Adrenal gland (tissue), 9 donors: ENCODE measurements at regions not wholly inside any gene's neighbourhood (a gene's known extent, or its start where the extent isn't known, plus 50 kb on each side); places are given as distances from the start of the nearest gene placed in this dataset.

Experiments used
- DNase-seq, 7 donors: peaks; one replicate each; pipeline ENCODE4 v3.0.0-alpha.2; 2019 to 2020
- H3K27ac ChIP-seq, 5 donors: fragments of 200-600 bp; sonication (generic) in 4 of 5; 1 replicate in 3 of 5; 2 replicates in 2 of 5; pipeline versions ENCODE4 v1.5.1 to v1.8.0; 2016 to 2020; ENCODE audit warnings: mild to moderate bottlenecking in 1 of 5
- H3K27me3 ChIP-seq: fragments of 200-600 bp; 2 replicates; pipeline ENCODE4 v1.8.0; 2021
- H3K36me3 ChIP-seq, 2 donors: fragments of 200-600 bp; replicated peaks in 1 of 2; 1 replicate in 1 of 2; 2 replicates in 1 of 2; pipeline versions ENCODE4 v1.5.1 to v1.8.0; 2018 to 2022
- H3K4me1 ChIP-seq, 2 donors: fragments of 200-600 bp; replicated peaks in 1 of 2; 1 replicate in 1 of 2; 2 replicates in 1 of 2; pipeline versions ENCODE4 v1.5.1 to v1.8.0; 2018 to 2021
- H3K4me3 ChIP-seq, 4 donors: fragments of 200-600 bp; sonication (generic) in 3 of 4; one replicate each; pipeline ENCODE4 v1.5.1; 2016 to 2018
- H3K9me3 ChIP-seq, 3 donors: fragments of 200-600 bp; sonication (generic) in 1 of 3; replicated peaks in 1 of 3; 1 replicate in 2 of 3; 2 replicates in 1 of 3; pipeline versions ENCODE4 v1.5.1 to v1.8.0; 2016 to 2021
- POLR2A ChIP-seq, 2 donors: fragments of 450-650 bp; IDR thresholded peaks; one replicate each; pipeline ENCODE4 v1.6.1; 2017; ENCODE audit warnings: antibody characterized with exemption in 2 of 2, mild to moderate bottlenecking in 2 of 2, moderate library complexity in 1 of 2
- WGBS, 4 donors: extraction: QIAGEN DNeasy Blood & Tissue Kit in 2 of 4; methylation state at CpG; one replicate each; pipeline versions ENCODE4 v1.1.5 to v1.1.7; 2013 to 2017; 5-methylcytosine and 5-hydroxymethylcytosine counted together
- intact Hi-C, 2 donors: fragments of 100-400 bp; cut with DNase I; formaldehyde crosslinking; loops; one replicate each; pipeline versions ENCODE4 v1.14.1 to v1.15.0; 2022 to 2023
- TF ChIP-seq, protein P1 (sequence below), 6 experiments: fragments of 450-650 bp in 4 of 6; fragments of 200-600 bp in 2 of 6; sonication (generic) in 1 of 6; IDR thresholded peaks; 1 replicate in 5 of 6; 2 replicates in 1 of 6; pipeline versions ENCODE4 v1.5.1 to v1.8.0; 2016 to 2021; ENCODE audit warnings: antibody characterized with exemption in 6 of 6, mild to moderate bottlenecking in 2 of 6, moderate library complexity in 1 of 6
- donor health status: healthy with polysubstance abuse.
- donor health status: Bipolar disorder and iron deficiency.
- donor health status: DM: yes; HTN: yes; CAD: no.
- donor health status: DM: no; HTN: no; CAD: no.
- donor health status: DM: no; HTN: no; CAD: no.

DNA sequence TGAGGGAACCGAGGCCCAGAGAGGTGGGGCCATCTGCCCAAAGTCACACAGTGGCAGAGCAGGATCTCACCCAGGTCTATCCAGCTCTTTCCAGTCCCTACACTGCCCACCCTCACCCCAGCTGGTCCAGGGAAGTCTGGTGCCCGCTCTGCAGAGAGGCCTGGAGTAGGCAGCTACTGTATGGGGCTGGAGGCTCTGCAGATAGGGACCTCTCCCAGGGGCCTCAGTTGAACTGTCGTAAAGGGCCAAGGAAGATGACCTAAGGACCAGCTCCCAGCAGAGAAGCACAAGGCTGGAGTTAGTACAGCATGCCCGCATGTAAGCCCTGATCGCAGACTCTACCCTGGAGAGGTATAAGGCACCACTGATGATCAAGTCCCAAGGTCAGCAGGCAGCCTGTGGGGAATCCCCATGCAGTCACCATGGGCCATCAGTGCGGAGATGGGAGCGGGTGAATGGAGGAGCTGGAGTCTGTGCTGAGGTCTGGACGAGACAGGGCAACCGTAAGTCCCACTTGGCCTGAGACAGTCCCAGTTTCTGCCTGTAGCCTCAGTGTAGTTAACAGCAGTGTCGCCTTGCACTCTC is 320.2 kb downstream of the MATN1 start:
- H3K27me3 ChIP-seq: no peaks in the 10 kb centered on the region
- no peak overlapping the region for H3K4me3 ChIP-seq
- intact Hi-C loops: no loop called here
- H3K9me3 ChIP-seq: no peaks in the 10 kb centered on the region
- 83 to 86% (median 85%) methylated on average over 8 to 10 of the region's 10 CpGs for WGBS, 4 donors
- H3K36me3 ChIP-seq: no peaks in the 10 kb centered on the region
- no peak for TF ChIP-seq POLR2A (IDR thresholded peaks at IDR 0.05)
- TF ChIP-seq, protein P1, sequence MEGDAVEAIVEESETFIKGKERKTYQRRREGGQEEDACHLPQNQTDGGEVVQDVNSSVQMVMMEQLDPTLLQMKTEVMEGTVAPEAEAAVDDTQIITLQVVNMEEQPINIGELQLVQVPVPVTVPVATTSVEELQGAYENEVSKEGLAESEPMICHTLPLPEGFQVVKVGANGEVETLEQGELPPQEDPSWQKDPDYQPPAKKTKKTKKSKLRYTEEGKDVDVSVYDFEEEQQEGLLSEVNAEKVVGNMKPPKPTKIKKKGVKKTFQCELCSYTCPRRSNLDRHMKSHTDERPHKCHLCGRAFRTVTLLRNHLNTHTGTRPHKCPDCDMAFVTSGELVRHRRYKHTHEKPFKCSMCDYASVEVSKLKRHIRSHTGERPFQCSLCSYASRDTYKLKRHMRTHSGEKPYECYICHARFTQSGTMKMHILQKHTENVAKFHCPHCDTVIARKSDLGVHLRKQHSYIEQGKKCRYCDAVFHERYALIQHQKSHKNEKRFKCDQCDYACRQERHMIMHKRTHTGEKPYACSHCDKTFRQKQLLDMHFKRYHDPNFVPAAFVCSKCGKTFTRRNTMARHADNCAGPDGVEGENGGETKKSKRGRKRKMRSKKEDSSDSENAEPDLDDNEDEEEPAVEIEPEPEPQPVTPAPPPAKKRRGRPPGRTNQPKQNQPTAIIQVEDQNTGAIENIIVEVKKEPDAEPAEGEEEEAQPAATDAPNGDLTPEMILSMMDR (IDR thresholded peaks at IDR 0.05): no peak
- DNase-seq: no peak
- H3K4me1 ChIP-seq: no peaks in the 10 kb centered on the region
- H3K27ac ChIP-seq: no peak overlapping the region

DNA sequence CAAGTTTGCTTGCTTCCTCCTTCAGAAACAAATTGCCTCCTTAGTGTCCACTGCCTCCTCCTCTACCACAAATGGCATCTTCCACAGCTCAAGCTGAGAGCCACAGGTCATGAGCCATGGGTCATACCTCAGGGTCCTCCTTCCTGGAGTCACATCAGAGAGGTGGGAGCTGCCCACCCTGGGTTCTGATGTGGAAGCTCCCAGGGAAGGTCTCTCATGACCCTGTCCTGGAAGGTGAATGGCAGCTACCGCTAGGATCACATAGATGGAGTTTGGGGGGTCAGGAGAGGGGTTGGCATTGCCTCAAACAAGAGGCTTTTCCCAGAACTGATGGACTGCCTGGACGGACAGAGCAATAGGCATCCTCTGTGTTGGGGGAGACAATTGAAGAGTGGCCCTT is 321.4 kb downstream of the MATN1 start:
- intact Hi-C loops: no loop called here
- Histone ChIP-seq H3K36me3 (no peaks in the 10 kb centered on the region), H3K9me3 (no peaks in the 10 kb centered on the region), H3K4me3 (no peak overlapping the region), H3K4me1 (no peaks in the 10 kb centered on the region), H3K27me3 (no peaks in the 10 kb centered on the region), H3K27ac (no peak overlapping the region)
- TF ChIP-seq POLR2A (IDR thresholded peaks at IDR 0.05): no peak
- TF ChIP-seq, protein P1 (IDR thresholded peaks at IDR 0.05): no peak
- WGBS, 4 donors: 74 to 91% (median 78%) methylated on average over 2 of the region's 2 CpGs
- no peak for DNase-seq

DNA sequence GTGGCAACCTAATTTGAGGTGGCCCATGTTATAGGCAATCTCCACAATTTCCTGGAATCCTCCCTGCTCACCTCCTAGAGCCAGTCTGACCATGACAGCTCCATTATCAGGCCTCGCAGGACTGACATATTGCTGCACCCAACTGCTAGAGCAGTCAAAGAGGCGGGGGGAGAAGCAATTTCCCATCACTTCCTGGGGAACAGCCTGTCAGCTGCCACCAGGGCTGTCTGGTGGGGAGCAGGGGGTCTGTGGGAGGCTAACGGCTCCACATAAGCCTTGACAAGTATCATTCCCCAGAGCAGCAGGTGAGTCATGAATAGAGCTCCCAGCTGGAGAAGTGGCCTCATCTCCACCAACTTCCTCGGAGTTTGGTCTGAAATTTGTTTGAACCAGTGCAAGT is 322.9 kb downstream of the MATN1 start:
- TF ChIP-seq POLR2A (IDR thresholded peaks at IDR 0.05): no peak
- Histone ChIP-seq H3K4me1 (no peaks in the 10 kb centered on the region), H3K27ac (no peak overlapping the region), H3K36me3 (no peaks in the 10 kb centered on the region), H3K27me3 (no peaks in the 10 kb centered on the region), H3K4me3 (no peak overlapping the region), H3K9me3 (no peaks in the 10 kb centered on the region)
- WGBS, 4 donors: 57 to 63% (median 59%) methylated on average over 3 to 4 of the region's 4 CpGs; no CpG with 5 or more reads in 1 of the 4 donors
- no peak for DNase-seq
- intact Hi-C loops: no loop called here

DNA sequence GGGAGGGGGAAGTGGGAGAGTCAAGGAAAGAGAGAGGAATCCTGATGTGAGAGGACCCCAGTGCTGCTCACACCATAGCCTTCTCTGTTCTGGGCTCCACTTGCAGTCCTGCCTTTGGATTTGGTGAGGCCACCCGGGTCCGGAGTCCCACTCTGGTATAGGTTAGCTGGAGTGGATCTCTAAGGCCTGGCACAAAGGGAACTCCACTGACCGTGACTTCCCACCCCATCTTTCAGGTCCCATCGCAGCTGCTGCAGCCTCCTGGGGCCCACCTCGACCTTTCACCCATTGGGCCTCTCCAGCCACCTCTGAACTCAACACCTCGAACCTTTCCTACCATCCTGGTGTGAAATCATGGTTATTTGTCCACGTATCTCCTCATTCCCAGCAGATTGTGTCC is 324.4 kb downstream of the MATN1 start:
- no peaks in the 10 kb centered on the region for H3K27me3 ChIP-seq
- H3K9me3 ChIP-seq: no peaks in the 10 kb centered on the region
- H3K4me1 ChIP-seq: no peaks in the 10 kb centered on the region
- H3K36me3 ChIP-seq: no peaks in the 10 kb centered on the region
- H3K4me3 ChIP-seq: no peak overlapping the region
- no peak overlapping the region for H3K27ac ChIP-seq
- intact Hi-C loops: no loop called here
- no peak for DNase-seq
- TF ChIP-seq POLR2A (IDR thresholded peaks at IDR 0.05): no peak
- TF ChIP-seq, protein P1 (IDR thresholded peaks at IDR 0.05): no peak
- 75 to 85% (median 78%) methylated on average over 7 of the region's 7 CpGs for WGBS, 4 donors

DNA sequence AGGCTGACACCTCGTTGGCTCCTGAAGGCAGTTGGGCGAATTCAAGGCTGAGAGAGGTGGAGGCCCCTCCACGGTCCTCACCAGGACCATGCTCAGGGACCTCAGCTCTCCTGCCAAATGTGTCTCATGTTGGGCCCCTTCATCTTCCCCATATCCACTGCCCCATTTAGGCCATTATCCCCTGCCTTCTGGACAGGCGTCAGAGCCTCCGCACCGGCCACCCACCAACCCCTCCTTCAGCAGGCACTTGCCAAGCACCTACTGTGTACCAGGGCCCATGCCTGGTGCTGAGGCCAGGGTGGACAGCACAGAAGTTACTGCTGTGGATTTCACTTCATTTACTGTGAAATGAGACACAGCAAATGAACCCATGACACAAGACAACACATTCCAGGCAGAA is 325.8 kb downstream of the MATN1 start:
- H3K9me3 ChIP-seq: no peaks in the 10 kb centered on the region
- WGBS, 4 donors: 90 to 100% (median 94%) methylated on average over 3 to 6 of the region's 6 CpGs
- no peak for DNase-seq
- TF ChIP-seq, protein P1 (IDR thresholded peaks at IDR 0.05): no peak
- TF ChIP-seq POLR2A (IDR thresholded peaks at IDR 0.05): no peak
- no peaks in the 10 kb centered on the region for H3K27me3 ChIP-seq
- intact Hi-C loops: no loop called here
- no peak overlapping the region for H3K27ac ChIP-seq
- no peak overlapping the region for H3K4me3 ChIP-seq
- no peaks in the 10 kb centered on the region for H3K4me1 ChIP-seq
- H3K36me3 ChIP-seq: no peaks in the 10 kb centered on the region
